PC-9 (cell line): ENCODE measurements at regions not wholly inside any gene's neighbourhood (a gene's known extent, or its start where the extent isn't known, plus 50 kb on each side); places are given as distances from the start of the nearest gene placed in this dataset.

ENCODE experiments used
- CTCF ChIP-seq: fragments of 200-600 bp; sonication (generic); conservative IDR thresholded peaks from 2 replicates; pipeline ENCODE4 v1.6.1; 2017; ENCODE audit warnings: mixed run types, antibody characterized with exemption, mild to moderate bottlenecking, moderate library complexity
- EZH2 ChIP-seq: fragments of 200-600 bp; sonication (generic); IDR thresholded peaks from 2 replicates; pipeline ENCODE4 v1.8.0; 2017; ENCODE audit warnings: antibody characterized with exemption, low read depth

DNA sequence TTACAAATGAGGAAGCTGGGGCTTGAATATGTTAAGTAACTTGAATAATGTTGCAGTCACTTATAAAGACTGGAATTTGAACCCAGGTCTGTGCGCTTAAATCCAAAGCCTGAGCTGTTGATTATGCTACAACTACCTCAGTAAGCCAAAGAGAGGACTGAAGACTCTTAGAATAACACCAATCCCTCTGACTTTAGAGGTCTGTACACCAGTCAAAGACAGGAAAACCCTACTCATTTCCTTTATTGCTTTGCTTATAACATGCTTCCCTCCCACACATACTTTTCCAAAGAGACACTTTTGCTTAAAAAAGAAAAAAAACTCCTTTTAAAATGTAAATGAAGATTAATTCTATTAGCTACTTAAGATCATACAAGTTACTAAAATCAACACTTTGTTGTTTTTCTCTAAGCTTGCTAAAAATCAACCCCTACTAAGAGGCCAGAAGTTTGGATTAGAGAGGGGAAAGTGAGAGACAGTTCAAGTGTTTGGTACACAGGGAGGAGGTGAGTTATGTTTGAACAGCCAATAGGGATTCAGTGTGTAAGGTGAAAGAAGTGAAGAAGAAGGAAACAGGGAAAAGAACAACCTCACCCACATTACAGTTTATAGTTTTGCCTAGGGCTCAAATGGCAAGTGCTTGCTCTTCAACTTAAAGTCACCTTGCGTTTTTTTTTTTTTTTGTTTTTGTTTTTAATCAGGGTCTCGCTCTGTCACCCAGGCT lies 74.8 kb downstream of the MDH2 start:
- no peak for TF ChIP-seq CTCF
- TF ChIP-seq EZH2, result no peak
